ENCODE measurements at regions not wholly inside any gene's neighbourhood (a gene's known extent, or its start where the extent isn't known, plus 50 kb on each side); places are given as distances from the start of the nearest gene placed in this dataset.
A peak's percentile ranks its signal among the peaks of the same experiment; 100 is the strongest.
"Not testable (repeated sequence)": the region's sequence is repeated elsewhere in the genome, so short reads cannot be mapped to it uniquely, and the experiment has no call there.

DNA sequence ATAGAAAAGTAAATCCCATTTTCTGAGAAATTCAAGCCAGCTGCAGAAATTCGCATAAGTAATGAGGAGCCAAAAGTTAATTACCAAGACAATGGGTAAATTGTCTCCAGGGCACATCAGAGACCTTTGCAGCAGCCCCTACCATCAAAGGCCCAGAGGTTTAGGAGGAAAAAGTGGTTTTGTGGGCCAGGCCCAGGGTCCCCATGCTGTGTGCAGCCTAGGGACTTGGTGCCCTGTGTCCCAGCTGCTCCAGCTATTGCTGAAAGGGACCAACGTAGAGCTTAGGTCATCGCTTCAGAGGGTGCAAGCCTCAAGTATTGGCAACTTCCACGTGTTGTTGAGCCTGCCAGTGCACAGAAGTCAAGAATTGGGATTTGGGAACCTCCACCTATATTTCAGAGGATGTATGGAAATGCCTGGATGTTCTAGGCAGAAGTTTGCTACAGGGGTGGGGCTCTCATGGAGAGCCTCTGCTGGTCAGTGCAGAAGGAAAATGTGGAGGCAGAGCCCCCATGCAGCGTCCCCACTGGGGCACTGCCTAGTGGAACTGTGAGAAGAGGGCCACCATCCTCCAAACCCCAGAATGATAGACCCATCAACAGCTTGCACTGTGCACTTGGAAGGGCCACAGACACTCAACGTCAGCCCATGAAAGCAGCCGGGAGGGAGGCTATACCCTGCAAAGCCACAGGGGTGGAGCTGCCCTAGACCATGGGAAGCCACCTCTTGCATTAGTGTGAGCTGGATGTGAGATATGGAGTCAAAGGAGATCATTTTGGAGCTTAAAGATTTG is 731.3 kb upstream of the GRAMD2B start:
- intact Hi-C loops (cut with DNase I); DNase-seq (ENCODE audit: missing footprints); ATAC-seq: not testable (repeated sequence)

DNA sequence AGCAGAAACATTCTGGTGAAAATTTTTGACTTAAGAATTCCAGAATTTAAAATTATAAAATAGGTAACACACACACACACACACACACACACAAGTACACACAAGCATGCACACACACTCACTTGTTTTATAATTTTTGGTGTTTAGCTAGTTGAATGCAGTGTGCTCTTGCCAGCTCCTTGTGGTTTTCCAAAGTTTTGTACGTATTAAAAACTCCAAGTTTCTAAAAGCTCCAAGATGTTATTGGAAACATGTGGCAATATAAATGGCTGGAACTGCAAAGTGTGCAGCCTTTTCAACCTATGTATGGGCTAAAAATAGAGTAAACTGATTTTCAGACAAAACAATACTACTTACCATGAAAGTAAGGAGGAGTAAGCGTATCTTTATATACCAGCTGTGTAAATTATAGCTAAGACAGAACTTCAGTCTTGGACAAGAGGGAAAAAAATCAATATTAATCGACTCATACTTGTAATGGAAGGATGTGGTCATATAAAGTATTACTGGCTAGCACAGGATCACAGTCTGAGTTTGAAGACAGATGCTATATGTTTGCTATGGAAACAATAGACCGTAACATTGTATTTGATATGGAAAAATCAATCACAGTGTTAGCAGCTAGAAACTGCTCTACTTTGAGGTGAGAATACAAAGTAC is 727.1 kb upstream of the GRAMD2B start:
- DNase-seq (ENCODE audit: missing footprints) (no peak), ATAC-seq (no peak)
- intact Hi-C loops (cut with DNase I): no loop called here

DNA sequence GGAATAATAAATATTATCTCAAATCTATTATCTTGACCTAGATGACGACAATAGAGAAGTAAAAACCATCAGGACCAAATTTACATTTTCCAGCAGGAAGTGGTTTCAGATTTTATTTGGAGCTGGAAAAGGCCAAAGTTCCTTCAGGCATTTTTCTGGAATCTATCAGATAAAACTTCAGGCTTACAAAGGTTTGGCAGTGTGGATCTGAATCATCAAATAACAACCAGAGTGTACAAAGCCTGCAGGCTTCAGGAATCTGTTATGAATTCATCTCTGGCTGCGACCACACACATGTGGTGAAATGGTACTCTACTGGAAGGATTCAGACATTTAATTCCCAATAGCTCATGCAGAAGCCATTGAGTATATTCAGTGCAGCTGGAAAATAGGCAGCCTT is 726.4 kb upstream of the GRAMD2B start:
- DNase-seq (ENCODE audit: missing footprints) (no peak), ATAC-seq (peak; percentile 78)
- intact Hi-C loops (cut with DNase I): no loop called here

DNA sequence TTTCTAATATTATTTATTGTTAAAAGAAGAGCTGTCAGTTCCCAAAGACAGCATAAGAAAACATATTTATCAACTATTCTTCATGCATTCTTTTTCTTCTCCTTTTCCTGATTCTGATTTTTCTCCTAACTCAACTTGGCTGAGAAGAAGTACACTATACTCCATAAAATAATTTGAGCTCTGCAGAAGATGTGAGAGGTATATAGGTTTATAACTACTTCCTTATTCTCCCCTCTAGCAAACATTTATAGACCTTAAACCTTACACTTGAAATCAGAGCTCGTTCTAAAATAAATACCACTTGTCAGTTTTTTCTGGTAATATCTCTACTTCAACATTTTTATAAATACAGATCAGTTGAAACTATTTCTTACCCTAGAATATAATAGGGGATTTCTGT is 724.8 kb upstream of the GRAMD2B start:
- DNase-seq (ENCODE audit: missing footprints) (no peak), ATAC-seq (no peak)
- intact Hi-C loops (cut with DNase I): no loop called here

DNA sequence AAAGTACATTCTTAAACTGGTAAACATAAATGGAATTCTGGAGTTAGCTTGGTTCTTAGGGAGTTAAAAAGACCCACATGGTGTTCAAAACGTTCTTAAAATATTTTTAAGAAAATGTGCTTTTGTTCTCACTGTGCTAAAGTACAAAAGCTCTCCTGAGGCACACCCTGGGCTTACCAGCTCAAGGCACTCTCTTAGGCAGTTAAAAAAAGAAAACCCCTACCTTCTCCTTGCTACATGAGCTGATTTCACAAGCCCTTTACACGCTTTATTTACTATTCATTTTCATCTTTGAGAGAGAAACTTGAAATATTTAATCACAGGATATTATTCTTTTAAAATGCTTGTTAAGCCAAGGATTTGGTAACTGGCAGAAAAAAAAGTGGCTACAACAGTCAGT is 723.3 kb upstream of the GRAMD2B start:
- ATAC-seq: no peak

DNA sequence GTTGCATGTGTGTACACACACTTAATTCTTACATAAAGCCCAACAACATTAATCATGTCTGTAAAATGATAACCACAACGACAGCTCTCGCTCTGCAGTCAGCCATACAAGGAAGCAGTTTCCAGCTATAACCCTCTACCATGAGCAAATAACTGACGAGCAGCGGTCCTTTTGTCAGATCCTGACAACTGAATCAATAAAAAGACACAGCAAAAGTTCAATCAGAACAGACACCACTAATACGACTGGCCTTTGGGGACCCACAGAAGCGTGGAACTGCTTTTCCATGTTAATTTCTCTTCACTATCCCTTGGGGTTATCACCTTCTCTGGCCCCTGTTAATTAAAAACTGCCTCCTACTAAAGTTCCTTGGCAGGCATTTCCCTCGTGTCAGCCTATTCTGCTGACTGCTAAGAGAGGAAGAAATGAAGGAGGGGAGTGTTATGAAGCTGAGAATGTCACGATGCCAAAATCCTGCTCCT is 722.8 kb upstream of the GRAMD2B start:
- intact Hi-C loops (cut with DNase I): no loop called here
- ATAC-seq (peak; percentile 50), DNase-seq (ENCODE audit: missing footprints) (no peak)

More for the DNA sequence above, 723.3 kb upstream of the GRAMD2B start:
- DNase-seq (ENCODE audit: missing footprints): no peak
- intact Hi-C loops (cut with DNase I): no loop called here

DNA sequence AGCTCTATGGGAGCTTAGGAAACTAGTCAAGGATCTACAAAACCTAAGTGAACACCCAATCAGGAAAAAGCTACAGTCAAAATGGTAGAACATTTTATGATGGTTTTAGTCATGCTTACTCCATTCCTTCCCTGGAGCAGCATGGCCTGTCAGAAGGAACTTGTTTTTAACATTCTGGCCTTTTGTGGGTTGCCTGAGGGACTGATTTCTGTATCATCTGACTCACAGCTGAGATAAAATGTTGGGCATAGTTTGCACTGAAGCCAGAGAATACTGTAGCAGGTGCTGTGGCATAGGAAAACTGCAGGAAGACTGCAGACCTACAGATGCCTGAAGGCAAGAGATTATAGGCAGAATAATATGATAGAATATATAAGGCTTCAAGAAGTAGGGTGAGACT is 719.6 kb upstream of the GRAMD2B start:
- ATAC-seq: no peak
- intact Hi-C loops (cut with DNase I): no loop called here
- no peak for DNase-seq (ENCODE audit: missing footprints)

DNA sequence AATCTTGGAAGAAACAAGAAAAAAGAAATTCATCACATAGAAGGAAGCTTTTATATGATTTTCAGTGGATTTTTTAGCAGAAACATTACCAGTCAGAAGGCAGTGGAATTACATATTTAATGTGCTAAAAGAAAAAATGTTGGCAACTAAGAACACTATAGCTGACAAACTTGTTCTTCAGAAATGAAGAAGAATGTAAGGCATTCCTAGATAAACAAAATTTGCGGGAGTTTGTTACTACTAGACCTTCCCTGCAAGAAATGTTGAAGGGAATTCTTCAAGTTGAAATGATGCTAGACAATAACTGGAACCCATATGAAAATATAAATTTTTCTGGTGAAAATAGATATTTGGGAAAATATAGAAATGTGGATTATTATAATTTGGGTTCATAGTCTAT is 718.3 kb upstream of the GRAMD2B start:
- DNase-seq (ENCODE audit: missing footprints): no peak
- intact Hi-C loops (cut with DNase I): no loop called here
- ATAC-seq: no peak

DNA sequence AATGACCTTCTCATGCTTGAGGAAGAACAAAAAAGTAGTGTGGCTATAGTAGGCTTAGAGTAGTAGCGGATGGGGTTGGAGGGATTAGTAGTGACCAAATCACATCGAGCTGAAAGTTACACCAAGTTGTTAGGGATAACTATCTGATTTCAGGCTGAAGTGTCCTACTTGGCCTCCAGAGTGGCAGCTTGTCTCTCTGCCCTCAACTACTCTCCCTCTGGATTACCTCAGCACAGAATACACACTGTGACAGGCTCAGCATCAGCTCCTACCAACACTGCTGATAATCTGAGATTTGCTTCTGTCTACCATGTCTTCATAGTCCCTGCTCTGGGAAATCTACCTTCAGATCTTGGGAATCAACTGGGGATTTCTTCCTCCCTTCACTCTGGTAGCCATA is 714.6 kb upstream of the GRAMD2B start:
- ATAC-seq (no peak), DNase-seq (ENCODE audit: missing footprints) (no peak)
- intact Hi-C loops (cut with DNase I): no loop called here

DNA sequence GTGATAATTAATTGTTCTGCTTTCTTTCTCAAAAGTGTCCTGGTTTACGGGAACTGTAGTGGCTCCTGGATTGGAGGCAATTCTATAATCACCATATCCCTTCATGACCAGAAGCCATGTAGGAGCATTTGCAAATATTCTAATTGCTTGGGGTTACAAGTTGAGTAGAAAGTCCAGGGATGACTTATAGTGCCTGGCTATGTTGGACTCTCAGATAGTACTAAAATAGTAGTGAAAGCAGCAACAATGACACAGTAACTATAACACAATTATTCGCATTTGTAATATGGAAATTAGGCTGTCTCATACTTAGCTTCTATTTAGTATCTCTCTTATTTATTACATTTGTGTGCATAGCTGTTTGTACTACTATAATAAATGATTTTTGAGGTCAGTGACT is 712.5 kb upstream of the GRAMD2B start:
- DNase-seq (ENCODE audit: missing footprints) (no peak), ATAC-seq (no peak)
- intact Hi-C loops (cut with DNase I): no loop called here

DNA sequence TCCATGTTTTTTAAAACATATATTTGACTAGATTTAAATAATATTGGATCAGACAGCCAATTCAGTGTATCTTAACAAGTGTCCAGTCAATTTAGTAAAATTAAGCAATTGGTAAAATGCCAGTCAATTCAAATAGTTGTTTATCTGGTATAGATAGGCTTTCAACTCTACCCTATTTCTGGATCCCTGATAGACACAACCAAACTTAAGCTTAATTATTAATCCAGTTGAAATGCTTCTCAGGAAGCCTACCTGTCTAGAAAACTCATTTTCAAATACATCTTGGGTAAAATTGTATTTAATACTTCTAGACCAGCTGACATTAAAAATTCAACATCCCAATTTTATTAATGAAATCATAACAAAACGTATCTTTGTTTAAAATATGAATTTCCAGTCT is 710.8 kb upstream of the GRAMD2B start:
- ATAC-seq (no peak), DNase-seq (ENCODE audit: missing footprints) (no peak)
- intact Hi-C loops (cut with DNase I): no loop called here

DNA sequence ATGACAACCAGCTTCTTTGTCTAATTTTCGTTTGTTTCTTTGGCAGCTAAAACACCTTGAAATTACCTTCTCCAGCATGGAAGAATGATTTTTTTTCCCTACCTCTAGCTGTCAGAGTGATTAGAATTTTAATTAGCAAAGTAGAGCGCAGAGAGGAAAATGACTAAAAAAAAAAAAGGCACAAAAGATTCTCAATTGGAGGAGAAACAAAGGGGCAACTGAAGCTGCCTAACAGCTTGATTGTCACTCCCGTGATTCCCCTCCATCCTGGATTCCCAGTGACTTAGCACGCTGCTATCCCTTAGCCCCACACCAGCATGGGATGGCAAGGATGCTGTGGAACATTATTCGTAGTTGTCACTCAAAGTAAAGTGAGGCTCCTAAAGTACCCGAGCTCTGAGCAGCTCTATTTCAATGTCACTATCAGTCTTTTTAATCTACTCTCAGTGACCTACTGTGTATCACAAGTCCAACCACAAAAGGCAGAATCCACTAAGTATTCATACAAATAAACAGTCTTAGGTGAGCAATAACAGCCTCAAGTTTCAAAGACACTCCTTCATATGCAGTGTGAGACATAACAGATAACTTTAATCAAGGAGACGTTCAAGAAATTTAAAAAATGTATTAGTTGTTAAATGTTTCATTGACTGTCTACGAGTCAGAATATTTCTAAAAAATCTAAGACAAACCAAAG is 710.0 kb upstream of the GRAMD2B start:
- ATAC-seq (no peak), DNase-seq (ENCODE audit: missing footprints) (no peak)
- intact Hi-C loops (cut with DNase I): no loop called here

DNA sequence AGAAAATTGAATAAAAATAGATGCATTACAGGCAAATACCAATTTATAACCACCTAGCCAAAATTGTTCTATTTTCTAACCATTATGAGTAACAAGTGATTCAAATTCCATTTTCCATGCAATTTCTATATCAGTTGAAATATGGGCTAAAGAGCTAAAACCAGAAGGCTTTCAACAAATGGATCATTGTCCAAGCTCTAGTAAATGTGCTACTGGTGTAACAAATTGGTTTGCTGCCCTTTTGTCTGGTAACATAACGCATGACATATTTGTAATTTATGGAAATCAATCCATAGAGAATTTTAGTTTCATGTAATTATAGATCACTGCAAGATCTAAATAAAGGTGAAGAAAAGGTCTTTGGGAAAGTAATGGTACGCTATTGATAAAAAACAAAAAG is 708.0 kb upstream of the GRAMD2B start:
- ATAC-seq (no peak), DNase-seq (ENCODE audit: missing footprints) (no peak)
- intact Hi-C loops (cut with DNase I): no loop called here

DNA sequence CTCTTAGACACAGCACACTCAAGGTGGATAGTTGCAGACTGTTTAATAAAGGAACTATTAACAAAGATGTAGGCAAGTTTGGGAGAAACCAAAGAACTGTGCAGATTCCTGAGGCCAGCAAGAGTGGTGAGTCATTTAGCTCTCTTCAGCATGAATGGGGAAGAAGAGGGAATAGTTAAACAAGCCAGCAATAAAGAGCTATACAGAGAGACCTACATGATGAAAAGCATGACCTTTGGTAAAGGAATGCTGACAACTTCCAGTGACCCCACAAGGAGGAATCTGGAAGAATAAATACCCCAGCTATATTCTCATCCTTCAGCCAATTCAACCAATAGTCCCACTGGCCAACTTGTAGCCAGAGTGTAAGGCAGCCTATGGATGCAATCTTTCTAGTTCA is 706.0 kb upstream of the GRAMD2B start:
- intact Hi-C loops (cut with DNase I): no loop called here
- no peak for ATAC-seq
- DNase-seq (ENCODE audit: missing footprints): no peak

DNA sequence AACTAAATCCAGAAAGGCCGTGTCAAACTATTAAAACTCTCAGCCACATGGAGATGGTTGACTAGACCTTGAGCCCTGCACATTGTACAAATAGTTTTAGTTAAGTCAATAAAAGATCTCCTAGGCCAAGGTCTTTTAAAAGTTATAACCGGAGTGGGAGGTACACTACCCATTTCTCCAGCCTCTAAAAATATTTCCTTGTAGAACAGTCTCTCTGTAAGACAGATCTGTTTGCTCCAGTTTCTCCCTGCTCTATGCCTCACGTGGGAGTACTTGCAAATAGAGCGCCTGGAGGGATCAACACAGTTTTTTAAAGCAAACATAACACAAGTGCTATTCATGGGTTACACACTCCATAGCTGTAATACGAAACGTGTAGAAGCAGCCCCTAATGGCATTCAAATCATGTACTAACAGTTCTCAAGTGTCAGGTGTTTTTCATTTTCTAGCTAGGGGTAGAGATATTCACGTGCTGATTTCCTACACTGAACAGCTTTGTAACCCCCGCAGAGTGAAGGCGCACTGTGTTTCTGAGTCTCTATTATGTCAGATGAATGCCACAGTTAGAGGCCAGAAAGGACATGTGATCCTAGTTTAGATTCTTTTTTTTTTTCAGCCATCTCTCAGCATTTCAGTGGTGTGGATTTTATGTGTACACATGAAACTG is 703.4 kb upstream of the GRAMD2B start:
- intact Hi-C loops (cut with DNase I): no loop called here
- ATAC-seq: no peak

DNA sequence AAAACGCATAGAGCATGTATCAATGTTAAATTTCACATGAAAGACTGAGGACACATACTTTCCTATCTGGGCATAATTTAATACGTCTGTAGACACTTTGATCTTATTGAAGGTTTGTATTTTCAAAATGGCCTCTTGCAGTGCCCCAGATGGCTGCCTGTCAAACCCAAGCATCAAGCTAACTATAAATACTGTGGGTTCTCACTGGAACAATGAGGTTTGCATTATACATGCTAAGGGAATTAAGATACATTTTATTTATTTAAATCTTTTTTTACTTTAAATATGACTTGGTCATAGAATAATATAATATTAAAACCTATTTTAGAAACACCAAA is 702.9 kb upstream of the GRAMD2B start:
- intact Hi-C loops (cut with DNase I): no loop called here
- no peak for ATAC-seq
- no peak for DNase-seq (ENCODE audit: missing footprints)

More for the DNA sequence above, 703.4 kb upstream of the GRAMD2B start:
- DNase-seq (ENCODE audit: missing footprints): no peak

DNA sequence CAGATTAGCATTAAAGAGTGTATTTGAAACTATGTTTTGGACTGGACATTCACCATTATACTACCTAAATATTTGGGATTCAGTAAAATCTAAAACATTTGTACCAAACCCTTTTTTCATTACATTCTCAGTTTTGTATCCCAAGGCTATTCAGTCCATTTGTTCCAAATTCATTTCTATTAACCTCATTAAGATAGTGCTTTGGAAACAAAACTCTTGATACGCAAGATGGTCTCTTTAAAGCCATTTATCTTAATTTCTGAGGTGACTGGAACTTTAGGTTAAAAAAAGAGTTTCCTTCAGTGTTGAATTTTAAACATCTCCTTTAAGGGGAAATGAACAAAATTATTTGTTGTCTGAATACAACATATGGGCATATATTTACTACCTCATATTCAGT is 702.5 kb upstream of the GRAMD2B start:
- intact Hi-C loops (cut with DNase I): no loop called here
- DNase-seq (ENCODE audit: missing footprints): no peak
- ATAC-seq: no peak

DNA sequence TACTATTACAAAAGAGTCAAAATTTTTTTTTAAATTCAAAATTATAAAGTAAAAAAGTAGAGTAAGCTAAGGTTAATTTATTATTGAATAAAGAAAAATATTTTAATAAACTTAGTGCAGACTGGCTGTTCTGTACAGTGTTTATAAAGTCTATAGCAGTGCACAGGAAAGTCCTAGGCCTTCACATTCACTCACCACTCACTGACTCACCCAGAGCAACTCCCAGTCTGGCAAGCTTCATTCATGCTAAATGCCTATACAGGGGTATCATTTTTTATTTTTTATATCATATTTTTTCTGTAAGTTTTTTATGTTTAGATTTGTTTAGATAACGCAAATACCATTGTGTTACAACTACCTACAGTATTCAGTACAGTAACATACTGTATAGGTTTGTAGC is 700.7 kb upstream of the GRAMD2B start:
- no peak for ATAC-seq
- DNase-seq (ENCODE audit: missing footprints): no peak
- intact Hi-C loops (cut with DNase I): no loop called here

DNA sequence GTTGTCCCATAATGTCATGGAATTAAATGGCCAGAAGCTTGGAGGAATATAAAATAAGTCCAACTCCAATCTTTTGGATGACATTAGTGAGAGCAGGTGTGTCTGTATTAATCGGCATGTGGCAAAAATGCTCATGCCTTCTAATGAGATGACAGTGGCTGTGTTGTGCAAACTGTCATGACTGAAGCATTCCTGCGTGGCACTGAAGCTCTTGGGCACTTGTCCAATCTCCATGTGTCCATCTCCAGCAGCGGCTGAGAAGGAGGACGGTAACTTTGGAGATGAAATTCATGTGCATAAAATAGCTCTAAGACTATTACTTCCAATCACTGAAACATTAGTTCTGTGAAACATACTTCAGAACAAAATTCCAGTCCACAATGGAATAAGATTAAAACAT is 697.5 kb upstream of the GRAMD2B start:
- intact Hi-C loops (cut with DNase I): no loop called here
- no peak for ATAC-seq

DNA sequence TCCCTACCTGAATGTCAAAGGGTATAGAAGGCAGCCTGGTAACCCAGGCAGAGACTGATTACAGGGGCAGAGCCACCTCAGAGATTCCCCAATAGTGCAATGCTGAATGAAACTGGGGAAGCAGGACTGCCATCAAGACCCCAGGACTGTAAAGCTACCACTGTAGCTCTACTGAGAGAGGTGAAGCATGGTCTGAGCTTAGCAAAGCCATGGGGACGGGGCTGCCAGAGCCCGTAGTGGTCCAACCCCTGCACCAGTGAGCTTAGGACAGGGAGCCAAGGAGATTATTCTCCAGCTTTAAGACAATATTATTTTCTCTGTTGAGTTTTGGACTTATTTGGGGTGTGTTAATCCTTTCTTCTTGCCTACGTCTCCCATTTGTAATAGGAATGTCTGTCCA is 679.3 kb upstream of the GRAMD2B start:
- no peak for ATAC-seq
- DNase-seq (ENCODE audit: missing footprints): no peak
- intact Hi-C loops (cut with DNase I): no loop called here

More for the DNA sequence above, 697.5 kb upstream of the GRAMD2B start:
- DNase-seq (ENCODE audit: missing footprints): no peak
